ENCODE measurements at regions not wholly inside any gene's neighbourhood (a gene's known extent, or its start where the extent isn't known, plus 50 kb on each side); places are given as distances from the start of the nearest gene placed in this dataset.

GRCh38 chr18:43650426-43650825 is 373.1 kb upstream of the SYT4 start:
- H3K4me1 ChIP-seq (ENCODE audit: control insufficient read depth in 2 of 2, insufficient read depth in 2 of 2, low read length in 2 of 2) = no peaks in the 10 kb centered on the region
- no peak overlapping the region for H2AFZ ChIP-seq (ENCODE audit: insufficient read depth, low read depth, low read length, poor library complexity, severe bottlenecking)
- H3K9me3 Mint-ChIP-seq (ENCODE audit: insufficient read depth) = no peaks in the 10 kb centered on the region
- no peak overlapping the region for H3K4me3 Mint-ChIP-seq
- H3K27me3 Mint-ChIP-seq = no peaks in the 10 kb centered on the region
- H3K9ac ChIP-seq (ENCODE audit: low read length) = no peak overlapping the region
- no peak overlapping the region for H3K4me3 ChIP-seq (ENCODE audit: control extremely low read depth in 1 of 5, extremely low read depth in 1 of 5, insufficient read depth in 1 of 5, low read depth in 2 of 5, low read length in 4 of 5)
- H3K4me1 Mint-ChIP-seq = no peaks in the 10 kb centered on the region
- ChIA-PET POLR2A (no interaction called here), CTCF (no interaction called here)
- TF ChIP-seq, protein P1, sequence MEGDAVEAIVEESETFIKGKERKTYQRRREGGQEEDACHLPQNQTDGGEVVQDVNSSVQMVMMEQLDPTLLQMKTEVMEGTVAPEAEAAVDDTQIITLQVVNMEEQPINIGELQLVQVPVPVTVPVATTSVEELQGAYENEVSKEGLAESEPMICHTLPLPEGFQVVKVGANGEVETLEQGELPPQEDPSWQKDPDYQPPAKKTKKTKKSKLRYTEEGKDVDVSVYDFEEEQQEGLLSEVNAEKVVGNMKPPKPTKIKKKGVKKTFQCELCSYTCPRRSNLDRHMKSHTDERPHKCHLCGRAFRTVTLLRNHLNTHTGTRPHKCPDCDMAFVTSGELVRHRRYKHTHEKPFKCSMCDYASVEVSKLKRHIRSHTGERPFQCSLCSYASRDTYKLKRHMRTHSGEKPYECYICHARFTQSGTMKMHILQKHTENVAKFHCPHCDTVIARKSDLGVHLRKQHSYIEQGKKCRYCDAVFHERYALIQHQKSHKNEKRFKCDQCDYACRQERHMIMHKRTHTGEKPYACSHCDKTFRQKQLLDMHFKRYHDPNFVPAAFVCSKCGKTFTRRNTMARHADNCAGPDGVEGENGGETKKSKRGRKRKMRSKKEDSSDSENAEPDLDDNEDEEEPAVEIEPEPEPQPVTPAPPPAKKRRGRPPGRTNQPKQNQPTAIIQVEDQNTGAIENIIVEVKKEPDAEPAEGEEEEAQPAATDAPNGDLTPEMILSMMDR (IDR thresholded peaks at IDR 0.05) = no peak
- no peak for TF ChIP-seq EZH2 (IDR thresholded peaks at IDR 0.05; ENCODE audit: borderline replicate concordance, insufficient read depth, low read depth, low read length, poor library complexity, severe bottlenecking)
- no peak overlapping the region for H3K27ac ChIP-seq (ENCODE audit: low read length in 2 of 2)
- H3K79me2 ChIP-seq (ENCODE audit: control insufficient read depth, insufficient read depth, low read length) = no peaks in the 10 kb centered on the region
- H3K9me3 ChIP-seq (ENCODE audit: control extremely low read depth in 1 of 3, control insufficient read depth in 2 of 3, insufficient read depth in 1 of 3, low read length in 2 of 3) = peaks cover 0 to 2% (median 0%) of the 10 kb centered on the region in 3 donors
- ATAC-seq (ENCODE audit: low read depth) (no peak), DNase-seq (no peak)
- no peaks in the 10 kb centered on the region for H3K36me3 ChIP-seq (replicated peaks in 1 of 2; ENCODE audit: control extremely low read depth in 1 of 2, control insufficient read depth in 1 of 2, extremely low read depth in 1 of 2, insufficient read depth in 2 of 2, low read length in 1 of 2)
- H4K20me1 ChIP-seq (ENCODE audit: control insufficient read depth, insufficient read depth, low read length, poor library complexity, severe bottlenecking) = no peaks in the 10 kb centered on the region
- WGBS (ENCODE audit: insufficient coverage) = no CpG with 5 or more reads among the region's 2 CpGs
- H3K27me3 ChIP-seq (replicated peaks in 1 of 4; ENCODE audit: control extremely low read depth in 1 of 4, control insufficient read depth in 3 of 4, insufficient read depth in 4 of 4, low read length in 3 of 4) = no peaks in the 10 kb centered on the region
- intact Hi-C loops (cut with micrococcal nuclease) = no loop called here
- no peak overlapping the region for H3K4me2 ChIP-seq (replicated peaks; ENCODE audit: low read depth, low read length, poor library complexity, severe bottlenecking)
- no peak overlapping the region for H3K27ac Mint-ChIP-seq

DNA sequence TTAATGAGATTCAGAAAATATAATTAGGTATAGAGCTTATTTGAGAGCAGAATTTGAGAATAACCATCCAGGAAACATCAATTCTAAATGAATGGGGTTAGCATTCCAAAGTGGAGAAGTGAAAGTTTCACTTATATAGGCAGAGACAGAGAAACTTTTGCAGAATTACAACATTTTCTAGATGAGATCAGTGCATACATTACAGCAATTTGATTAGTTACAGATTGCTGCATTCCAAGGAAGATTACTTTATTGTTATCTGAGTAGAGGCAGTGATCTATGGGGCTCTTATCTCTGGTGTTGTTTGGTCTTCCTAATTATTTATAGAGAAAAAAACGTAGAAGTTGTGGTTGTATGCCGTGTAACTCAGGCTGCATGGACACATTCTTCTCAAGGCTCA is 373.8 kb upstream of the SYT4 start:
- Mint-ChIP-seq H3K27ac (no peak overlapping the region), H3K9me3 (ENCODE audit: insufficient read depth) (no peaks in the 10 kb centered on the region), H3K4me1 (no peaks in the 10 kb centered on the region), H3K4me3 (no peak overlapping the region), H3K27me3 (no peaks in the 10 kb centered on the region)
- Histone ChIP-seq H3K9me3 (ENCODE audit: control extremely low read depth in 1 of 3, control insufficient read depth in 2 of 3, insufficient read depth in 1 of 3, low read length in 2 of 3) (peaks cover 0 to 2% (median 0%) of the 10 kb centered on the region in 3 donors), H4K20me1 (ENCODE audit: control insufficient read depth, insufficient read depth, low read length, poor library complexity, severe bottlenecking) (no peaks in the 10 kb centered on the region), H2AFZ (ENCODE audit: insufficient read depth, low read depth, low read length, poor library complexity, severe bottlenecking) (no peak overlapping the region), H3K4me1 (ENCODE audit: control insufficient read depth in 2 of 2, insufficient read depth in 2 of 2, low read length in 2 of 2) (no peaks in the 10 kb centered on the region), H3K36me3 (replicated peaks in 1 of 2; ENCODE audit: control extremely low read depth in 1 of 2, control insufficient read depth in 1 of 2, extremely low read depth in 1 of 2, insufficient read depth in 2 of 2, low read length in 1 of 2) (no peaks in the 10 kb centered on the region), H3K27me3 (replicated peaks in 1 of 4; ENCODE audit: control extremely low read depth in 1 of 4, control insufficient read depth in 3 of 4, insufficient read depth in 4 of 4, low read length in 3 of 4) (no peaks in the 10 kb centered on the region), H3K79me2 (ENCODE audit: control insufficient read depth, insufficient read depth, low read length) (no peaks in the 10 kb centered on the region), H3K9ac (ENCODE audit: low read length) (no peak overlapping the region), H3K4me2 (replicated peaks; ENCODE audit: low read depth, low read length, poor library complexity, severe bottlenecking) (no peak overlapping the region), H3K4me3 (ENCODE audit: control extremely low read depth in 1 of 5, extremely low read depth in 1 of 5, insufficient read depth in 1 of 5, low read depth in 2 of 5, low read length in 4 of 5) (no peak overlapping the region), H3K27ac (ENCODE audit: low read length in 2 of 2) (no peak overlapping the region)
- intact Hi-C loops (cut with micrococcal nuclease) = no loop called here
- 86% methylated on average over 2 of the region's 2 CpGs for WGBS (ENCODE audit: insufficient coverage)
- ChIA-PET POLR2A (no interaction called here), CTCF (no interaction called here)
- TF ChIP-seq EZH2 (IDR thresholded peaks at IDR 0.05; ENCODE audit: borderline replicate concordance, insufficient read depth, low read depth, low read length, poor library complexity, severe bottlenecking) = no peak
- TF ChIP-seq, protein P1 (IDR thresholded peaks at IDR 0.05) = no peak
- ATAC-seq (ENCODE audit: low read depth) (no peak), DNase-seq (no peak)

Data from B cell (primary cell).